ENCODE measurements at regions not wholly inside any gene's neighbourhood (a gene's known extent, or its start where the extent isn't known, plus 50 kb on each side); places are given as distances from the start of the nearest gene placed in this dataset.

GRCh38 chr7:20021066-20021465 is 196.1 kb downstream of the MACC1 start:
- TF ChIP-seq, protein P1, sequence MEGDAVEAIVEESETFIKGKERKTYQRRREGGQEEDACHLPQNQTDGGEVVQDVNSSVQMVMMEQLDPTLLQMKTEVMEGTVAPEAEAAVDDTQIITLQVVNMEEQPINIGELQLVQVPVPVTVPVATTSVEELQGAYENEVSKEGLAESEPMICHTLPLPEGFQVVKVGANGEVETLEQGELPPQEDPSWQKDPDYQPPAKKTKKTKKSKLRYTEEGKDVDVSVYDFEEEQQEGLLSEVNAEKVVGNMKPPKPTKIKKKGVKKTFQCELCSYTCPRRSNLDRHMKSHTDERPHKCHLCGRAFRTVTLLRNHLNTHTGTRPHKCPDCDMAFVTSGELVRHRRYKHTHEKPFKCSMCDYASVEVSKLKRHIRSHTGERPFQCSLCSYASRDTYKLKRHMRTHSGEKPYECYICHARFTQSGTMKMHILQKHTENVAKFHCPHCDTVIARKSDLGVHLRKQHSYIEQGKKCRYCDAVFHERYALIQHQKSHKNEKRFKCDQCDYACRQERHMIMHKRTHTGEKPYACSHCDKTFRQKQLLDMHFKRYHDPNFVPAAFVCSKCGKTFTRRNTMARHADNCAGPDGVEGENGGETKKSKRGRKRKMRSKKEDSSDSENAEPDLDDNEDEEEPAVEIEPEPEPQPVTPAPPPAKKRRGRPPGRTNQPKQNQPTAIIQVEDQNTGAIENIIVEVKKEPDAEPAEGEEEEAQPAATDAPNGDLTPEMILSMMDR (conservative IDR thresholded peaks at IDR 0.05; ENCODE audit: low read length): no peak
- no peak for TF ChIP-seq EZH2phosphoT487 (IDR thresholded peaks at IDR 0.05; ENCODE audit: borderline replicate concordance)

Measured in Loucy (cell line).